ENCODE measurements at regions not wholly inside any gene's neighbourhood (a gene's known extent, or its start where the extent isn't known, plus 50 kb on each side); places are given as distances from the start of the nearest gene placed in this dataset.
"Not testable (repeated sequence)": the region's sequence is repeated elsewhere in the genome, so short reads cannot be mapped to it uniquely, and the experiment has no call there.

GRCh38 chr15:22228101-22228762 lies 147.9 kb downstream of the OR4M2 start:
- Mint-ChIP-seq H3K4me1 (ENCODE audit: low read depth) (peaks cover 1% of the 10 kb centered on the region), H3K27ac (no peak overlapping the region), H3K36me3 (ENCODE audit: low read depth) (no peaks in the 10 kb centered on the region), H3K27me3 (peaks cover 4% of the 10 kb centered on the region), H3K9me3 (no peaks in the 10 kb centered on the region), H3K4me3 (no peak overlapping the region)

GRCh38 chr15:22229990-22230819 lies 149.9 kb downstream of the OR4M2 start:
- Mint-ChIP-seq H3K27ac (no peak overlapping the region), H3K27me3 (peaks cover 4% of the 10 kb centered on the region), H3K4me1 (ENCODE audit: low read depth) (no peaks in the 10 kb centered on the region), H3K9me3 (no peaks in the 10 kb centered on the region), H3K4me3 (no peak overlapping the region), H3K36me3 (ENCODE audit: low read depth) (no peaks in the 10 kb centered on the region)

GRCh38 chr15:22231603-22232002 lies 151.3 kb downstream of the OR4M2 start:
- peaks cover 4% of the 10 kb centered on the region for H3K27me3 Mint-ChIP-seq
- no peaks in the 10 kb centered on the region for H3K4me1 Mint-ChIP-seq (ENCODE audit: low read depth)
- H3K36me3 Mint-ChIP-seq (ENCODE audit: low read depth): no peaks in the 10 kb centered on the region
- H3K4me3 Mint-ChIP-seq: no peak overlapping the region
- no peaks in the 10 kb centered on the region for H3K9me3 Mint-ChIP-seq
- H3K27ac Mint-ChIP-seq: no peak overlapping the region

- Mint-ChIP-seq H3K4me3 (no peak overlapping the region), H3K27me3 (peaks cover 4% of the 10 kb centered on the region)
Measured at GRCh38 chr15:22232675-22233074, 152.3 kb downstream of the OR4M2 start.

GRCh38 chr15:22235261-22235930 lies 155.1 kb downstream of the OR4M2 start:
- not testable (repeated sequence) for H3K4me1 Mint-ChIP-seq (ENCODE audit: low read depth); H3K9me3 Mint-ChIP-seq; H3K36me3 Mint-ChIP-seq (ENCODE audit: low read depth); H3K27ac Mint-ChIP-seq; H3K27me3 Mint-ChIP-seq; H3K4me3 Mint-ChIP-seq

More at GRCh38 chr15:22232675-22233074, 152.3 kb downstream of the OR4M2 start:
- no peaks in the 10 kb centered on the region for H3K36me3 Mint-ChIP-seq (ENCODE audit: low read depth)
- H3K4me1 Mint-ChIP-seq (ENCODE audit: low read depth): no peaks in the 10 kb centered on the region
- no peak overlapping the region for H3K27ac Mint-ChIP-seq
- no peaks in the 10 kb centered on the region for H3K9me3 Mint-ChIP-seq

- no peak overlapping the region for H3K27ac Mint-ChIP-seq
Measured at GRCh38 chr15:22236469-22236868, 156.1 kb downstream of the OR4M2 start.

GRCh38 chr15:22237891-22238275 lies 157.6 kb downstream of the OR4M2 start:
- Mint-ChIP-seq H3K27me3 (no peaks in the 10 kb centered on the region), H3K36me3 (ENCODE audit: low read depth) (no peaks in the 10 kb centered on the region), H3K4me3 (no peak overlapping the region), H3K9me3 (no peaks in the 10 kb centered on the region), H3K4me1 (ENCODE audit: low read depth) (peaks cover 8% of the 10 kb centered on the region), H3K27ac (no peak overlapping the region)

More at GRCh38 chr15:22236469-22236868, 156.1 kb downstream of the OR4M2 start:
- Mint-ChIP-seq H3K27me3 (peaks cover 4% of the 10 kb centered on the region), H3K4me3 (no peak overlapping the region), H3K36me3 (ENCODE audit: low read depth) (no peaks in the 10 kb centered on the region), H3K9me3 (no peaks in the 10 kb centered on the region), H3K4me1 (ENCODE audit: low read depth) (peaks cover 8% of the 10 kb centered on the region)

- not testable (repeated sequence) for H3K4me3 Mint-ChIP-seq, H3K27ac Mint-ChIP-seq, H3K9me3 Mint-ChIP-seq
Measured at GRCh38 chr15:22238276-22238958, 158.1 kb downstream of the OR4M2 start.

GRCh38 chr15:22238959-22239805 lies 158.9 kb downstream of the OR4M2 start:
- H3K4me3 Mint-ChIP-seq: not testable (repeated sequence)

More at GRCh38 chr15:22238276-22238958, 158.1 kb downstream of the OR4M2 start:
- not testable (repeated sequence) for H3K4me1 Mint-ChIP-seq (ENCODE audit: low read depth); H3K36me3 Mint-ChIP-seq (ENCODE audit: low read depth); H3K27me3 Mint-ChIP-seq

GRCh38 chr15:22239806-22240180 lies 159.5 kb downstream of the OR4M2 start:
- H3K27me3 Mint-ChIP-seq: peaks cover 3% of the 10 kb centered on the region

More at GRCh38 chr15:22238959-22239805, 158.9 kb downstream of the OR4M2 start:
- not testable (repeated sequence) for H3K4me1 Mint-ChIP-seq (ENCODE audit: low read depth); H3K27me3 Mint-ChIP-seq; H3K36me3 Mint-ChIP-seq (ENCODE audit: low read depth); H3K9me3 Mint-ChIP-seq; H3K27ac Mint-ChIP-seq

GRCh38 chr15:22240403-22240802 lies 160.1 kb downstream of the OR4M2 start:
- peaks cover 6% of the 10 kb centered on the region for H3K27me3 Mint-ChIP-seq
- H3K9me3 Mint-ChIP-seq: no peaks in the 10 kb centered on the region
- H3K4me1 Mint-ChIP-seq (ENCODE audit: low read depth): peaks cover 8% of the 10 kb centered on the region
- H3K36me3 Mint-ChIP-seq (ENCODE audit: low read depth): no peaks in the 10 kb centered on the region
- H3K27ac Mint-ChIP-seq: no peak overlapping the region
- H3K4me3 Mint-ChIP-seq: no peak overlapping the region

More at GRCh38 chr15:22239806-22240180, 159.5 kb downstream of the OR4M2 start:
- H3K36me3 Mint-ChIP-seq (ENCODE audit: low read depth): no peaks in the 10 kb centered on the region
- no peak overlapping the region for H3K27ac Mint-ChIP-seq
- peaks cover 8% of the 10 kb centered on the region for H3K4me1 Mint-ChIP-seq (ENCODE audit: low read depth)
- no peak overlapping the region for H3K4me3 Mint-ChIP-seq
- no peaks in the 10 kb centered on the region for H3K9me3 Mint-ChIP-seq

GRCh38 chr15:22240986-22241385 lies 160.7 kb downstream of the OR4M2 start:
- H3K9me3 Mint-ChIP-seq: no peaks in the 10 kb centered on the region
- no peak overlapping the region for H3K27ac Mint-ChIP-seq
- H3K36me3 Mint-ChIP-seq (ENCODE audit: low read depth): no peaks in the 10 kb centered on the region
- peaks cover 6% of the 10 kb centered on the region for H3K27me3 Mint-ChIP-seq
- H3K4me1 Mint-ChIP-seq (ENCODE audit: low read depth): peaks cover 8% of the 10 kb centered on the region
- H3K4me3 Mint-ChIP-seq: no peak overlapping the region

GRCh38 chr15:22241451-22241850 lies 161.1 kb downstream of the OR4M2 start:
- Mint-ChIP-seq H3K9me3 (no peaks in the 10 kb centered on the region), H3K27me3 (peaks cover 6% of the 10 kb centered on the region), H3K4me1 (ENCODE audit: low read depth) (peaks cover 8% of the 10 kb centered on the region), H3K36me3 (ENCODE audit: low read depth) (no peaks in the 10 kb centered on the region), H3K4me3 (no peak overlapping the region), H3K27ac (no peak overlapping the region)

- H3K36me3 Mint-ChIP-seq (ENCODE audit: low read depth); H3K4me1 Mint-ChIP-seq (ENCODE audit: low read depth); H3K27me3 Mint-ChIP-seq; H3K9me3 Mint-ChIP-seq; H3K4me3 Mint-ChIP-seq; H3K27ac Mint-ChIP-seq: not testable (repeated sequence)
Measured at GRCh38 chr15:22242311-22242710, 162.0 kb downstream of the OR4M2 start.

Measured in stimulated activated naive CD8-positive, alpha-beta T cell treated with anti-CD3 and anti-CD28 coated beads, Interleukin-15, Interleukin-2, amounts not matched to agents 100 ng/mL and 50 ng/mL, for 24 hours (primary cell).